Amygdala (tissue), 56 donors: ENCODE measurements at regions not wholly inside any gene's neighbourhood (a gene's known extent, or its start where the extent isn't known, plus 50 kb on each side); places are given as distances from the start of the nearest gene placed in this dataset.
"Not testable (repeated sequence)": the region's sequence is repeated elsewhere in the genome, so short reads cannot be mapped to it uniquely, and the experiment has no call there.

Experiments
- DNase-seq, 56 donors: peaks; one replicate each; lab custom pipeline; 2025; lab: John Stamatoyannopoulos, UW

GRCh38 chr10:90011281-90011680, 309.9 kb downstream of the KIF20B start:
- not testable (repeated sequence) for DNase-seq

- no peak for DNase-seq
These were observed 317.4 kb downstream of the KIF20B start for GRCh38 chr10:90018819-90019218.

- DNase-seq: no peak
These were observed 319.1 kb downstream of the KIF20B start for GRCh38 chr10:90020506-90020905.

- DNase-seq: no peak
These were observed 322.6 kb downstream of the KIF20B start for GRCh38 chr10:90023950-90024349.

- no peak for DNase-seq
These were observed 326.9 kb downstream of the KIF20B start for GRCh38 chr10:90028312-90028711.

GRCh38 chr10:90031776-90032175, 330.4 kb downstream of the KIF20B start:
- no peak for DNase-seq

- no peak for DNase-seq
These were observed 331.1 kb downstream of the KIF20B start for GRCh38 chr10:90032519-90032918.

- not testable (repeated sequence) for DNase-seq
These were observed 333.5 kb downstream of the KIF20B start for GRCh38 chr10:90034862-90035261.

- DNase-seq: no peak
These were observed 340.2 kb downstream of the KIF20B start for GRCh38 chr10:90041585-90041984.

GRCh38 chr10:90042075-90042474, 340.7 kb downstream of the KIF20B start:
- no peak for DNase-seq

- DNase-seq: no peak
These were observed 345.9 kb downstream of the KIF20B start for GRCh38 chr10:90047243-90047729.

GRCh38 chr10:90051053-90051452, 349.7 kb downstream of the KIF20B start:
- no peak for DNase-seq

- DNase-seq: no peak
These were observed 350.1 kb downstream of the KIF20B start for GRCh38 chr10:90051474-90051873.

- no peak for DNase-seq
These were observed 361.4 kb downstream of the KIF20B start for GRCh38 chr10:90062786-90063185.

GRCh38 chr10:90064295-90064694, 362.9 kb downstream of the KIF20B start:
- no peak for DNase-seq

GRCh38 chr10:90066435-90066834, 365.0 kb downstream of the KIF20B start:
- no peak for DNase-seq

- no peak for DNase-seq
These were observed 374.6 kb downstream of the KIF20B start for GRCh38 chr10:90075995-90076394.

- no peak for DNase-seq
These were observed 378.4 kb downstream of the KIF20B start for GRCh38 chr10:90079819-90080218.

GRCh38 chr10:90086606-90087190, 385.3 kb downstream of the KIF20B start:
- not testable (repeated sequence) for DNase-seq

GRCh38 chr10:90087197-90088023, 386.0 kb downstream of the KIF20B start:
- no peak for DNase-seq

- DNase-seq: no peak
These were observed 386.6 kb downstream of the KIF20B start for GRCh38 chr10:90088024-90088317.

- no peak for DNase-seq
These were observed 388.3 kb downstream of the KIF20B start for GRCh38 chr10:90089719-90090118.
